Sigmoid colon (tissue), 6 donors: ENCODE measurements at regions not wholly inside any gene's neighbourhood (a gene's known extent, or its start where the extent isn't known, plus 50 kb on each side); places are given as distances from the start of the nearest gene placed in this dataset.

ENCODE experiments used
- DNase-seq: peaks from one replicate; pipeline ENCODE4 v3.0.0-alpha.2; 2019
- H3K27ac ChIP-seq, 4 donors: fragments of 200-600 bp; sonication (generic); one replicate each; pipeline ENCODE4 v1.5.1; 2016 to 2019; ENCODE audit warnings: mild to moderate bottlenecking in 1 of 4
- H3K27me3 ChIP-seq, 3 donors: fragments of 200-600 bp; sonication (generic); one replicate each; pipeline ENCODE4 v1.5.1; 2019; ENCODE audit warnings: mild to moderate bottlenecking in 1 of 3
- H3K36me3 ChIP-seq, 4 donors: fragments of 200-600 bp; sonication (generic); one replicate each; pipeline ENCODE4 v1.5.1; 2016 to 2019
- H3K4me1 ChIP-seq, 4 donors: fragments of 200-600 bp; sonication (generic); one replicate each; pipeline ENCODE4 v1.5.1; 2017 to 2019
- H3K4me3 ChIP-seq, 4 donors: fragments of 200-600 bp; sonication (generic); one replicate each; pipeline ENCODE4 v1.5.1; 2017 to 2019; ENCODE audit warnings: mild to moderate bottlenecking in 2 of 4, moderate library complexity in 1 of 4
- H3K9me3 ChIP-seq, 4 donors: fragments of 200-600 bp in 3 of 4; sonication (generic) in 3 of 4; one replicate each; pipeline versions ENCODE4 v1.5.1 to v1.6.1; 2013 to 2019
- CTCF ChIP-seq, 4 experiments: fragments of 450-650 bp in 3 of 4; fragments of 200-600 bp in 1 of 4; IDR thresholded peaks; one replicate each; pipeline ENCODE4 v1.5.1; 2016 to 2019; ENCODE audit warnings: antibody characterized with exemption in 4 of 4, mild to moderate bottlenecking in 3 of 4, moderate library complexity in 2 of 4
- EP300 ChIP-seq, 4 donors: sonication (generic); formaldehyde crosslinking; IDR thresholded peaks; one replicate each; pipeline ENCODE4 v1.6.1; 2017; ENCODE audit warnings: antibody characterized with exemption in 4 of 4
- POLR2A ChIP-seq, 2 donors: fragments of 450-650 bp; IDR thresholded peaks; one replicate each; pipeline ENCODE4 v1.6.1; 2016; ENCODE audit warnings: antibody characterized with exemption in 2 of 2, mild to moderate bottlenecking in 2 of 2, moderate library complexity in 2 of 2
- POLR2AphosphoS5 ChIP-seq, 4 donors: sonication (generic); formaldehyde crosslinking; IDR thresholded peaks; one replicate each; pipeline ENCODE4 v1.6.1; 2017; ENCODE audit warnings: antibody characterized with exemption in 4 of 4
- WGBS, 2 donors: extraction: QIAGEN DNeasy Blood & Tissue Kit; methylation state at CpG; one replicate each; pipeline ENCODE4 v1.1.7; 2013; 5-methylcytosine and 5-hydroxymethylcytosine counted together
- intact Hi-C: fragments of 100-400 bp; cut with DNase I; formaldehyde crosslinking; loops from one replicate; pipeline ENCODE4 v1.15.1; 2023
- donor health status: healthy with polysubstance abuse.
- donor health status: healthy.

GRCh38 chr20:63132131-63132714 is 83.7 kb downstream of the YTHDF1 start:
- 75 to 84% methylated on average over 17 of the region's 17 CpGs for WGBS, 2 donors
- no peak overlapping the region for H3K4me3 ChIP-seq
- no peaks in the 10 kb centered on the region for H3K9me3 ChIP-seq
- H3K36me3 ChIP-seq, result no peaks in the 10 kb centered on the region
- peaks cover 6 to 54% (median 20%) of the 10 kb centered on the region in 3 donors for H3K27me3 ChIP-seq
- H3K27ac ChIP-seq, result no peak overlapping the region
- intact Hi-C loops, result no loop called here
- DNase-seq, result peak; percentile 57
- TF ChIP-seq EP300 (IDR thresholded peaks at IDR 0.05), result no peak
- TF ChIP-seq CTCF (IDR thresholded peaks at IDR 0.05), result no peak
- TF ChIP-seq POLR2AphosphoS5 (IDR thresholded peaks at IDR 0.05), result no peak
- no peak for TF ChIP-seq POLR2A (IDR thresholded peaks at IDR 0.05)
- H3K4me1 ChIP-seq, result no peaks in the 10 kb centered on the region

GRCh38 chr20:63130658-63131577 is 85.0 kb downstream of the YTHDF1 start:
- TF ChIP-seq POLR2A (IDR thresholded peaks at IDR 0.05), result no peak
- no peak for TF ChIP-seq EP300 (IDR thresholded peaks at IDR 0.05)
- TF ChIP-seq CTCF (IDR thresholded peaks at IDR 0.05), result no peak
- no peak for TF ChIP-seq POLR2AphosphoS5 (IDR thresholded peaks at IDR 0.05)
- WGBS, 2 donors, result 71 to 79% methylated on average over 43 of the region's 43 CpGs
- peak; percentile 57 for DNase-seq
- H3K4me3 ChIP-seq, result no peak overlapping the region
- intact Hi-C loops, result no loop called here
- no peak overlapping the region for H3K27ac ChIP-seq
- no peaks in the 10 kb centered on the region for H3K36me3 ChIP-seq
- H3K9me3 ChIP-seq, result no peaks in the 10 kb centered on the region
- no peaks in the 10 kb centered on the region for H3K4me1 ChIP-seq
- H3K27me3 ChIP-seq, result peaks cover 6 to 58% (median 20%) of the 10 kb centered on the region in 3 donors

- peaks cover 6 to 62% (median 20%) of the 10 kb centered on the region in 3 donors for H3K27me3 ChIP-seq
- WGBS, 2 donors, result 31 to 38% methylated on average over 28 of the region's 28 CpGs
Measured at GRCh38 chr20:63129991-63130657, 85.8 kb downstream of the YTHDF1 start.

More at GRCh38 chr20:63129991-63130657, 85.8 kb downstream of the YTHDF1 start:
- no peaks in the 10 kb centered on the region for H3K36me3 ChIP-seq
- intact Hi-C loops, result no loop called here
- H3K4me3 ChIP-seq, result no peak overlapping the region
- no peak overlapping the region for H3K27ac ChIP-seq
- DNase-seq, result peak; percentile 44
- H3K4me1 ChIP-seq, result no peaks in the 10 kb centered on the region
- no peak for TF ChIP-seq EP300 (IDR thresholded peaks at IDR 0.05)
- TF ChIP-seq POLR2AphosphoS5 (IDR thresholded peaks at IDR 0.05), result no peak
- TF ChIP-seq POLR2A (IDR thresholded peaks at IDR 0.05), result no peak
- no peak for TF ChIP-seq CTCF (IDR thresholded peaks at IDR 0.05)
- no peaks in the 10 kb centered on the region for H3K9me3 ChIP-seq
